PC-3 (cell line): ENCODE measurements at regions not wholly inside any gene's neighbourhood (a gene's known extent, or its start where the extent isn't known, plus 50 kb on each side); places are given as distances from the start of the nearest gene placed in this dataset.

Experiments
- EZH2phosphoT487 ChIP-seq: fragments of 300-600 bp; sonication (generic); IDR thresholded peaks from 2 replicates; pipeline ENCODE4 v1.6.1; 2018; ENCODE audit warnings: mild to moderate bottlenecking, antibody characterized with exemption, low read length, borderline replicate concordance
- TF ChIP-seq, protein P1 (sequence below): fragments of 300-600 bp; sonication (generic); conservative IDR thresholded peaks from 2 replicates; pipeline ENCODE4 v1.5.1; 2017; ENCODE audit warnings: antibody characterized with exemption, low read depth, mild to moderate bottlenecking, low read length

DNA sequence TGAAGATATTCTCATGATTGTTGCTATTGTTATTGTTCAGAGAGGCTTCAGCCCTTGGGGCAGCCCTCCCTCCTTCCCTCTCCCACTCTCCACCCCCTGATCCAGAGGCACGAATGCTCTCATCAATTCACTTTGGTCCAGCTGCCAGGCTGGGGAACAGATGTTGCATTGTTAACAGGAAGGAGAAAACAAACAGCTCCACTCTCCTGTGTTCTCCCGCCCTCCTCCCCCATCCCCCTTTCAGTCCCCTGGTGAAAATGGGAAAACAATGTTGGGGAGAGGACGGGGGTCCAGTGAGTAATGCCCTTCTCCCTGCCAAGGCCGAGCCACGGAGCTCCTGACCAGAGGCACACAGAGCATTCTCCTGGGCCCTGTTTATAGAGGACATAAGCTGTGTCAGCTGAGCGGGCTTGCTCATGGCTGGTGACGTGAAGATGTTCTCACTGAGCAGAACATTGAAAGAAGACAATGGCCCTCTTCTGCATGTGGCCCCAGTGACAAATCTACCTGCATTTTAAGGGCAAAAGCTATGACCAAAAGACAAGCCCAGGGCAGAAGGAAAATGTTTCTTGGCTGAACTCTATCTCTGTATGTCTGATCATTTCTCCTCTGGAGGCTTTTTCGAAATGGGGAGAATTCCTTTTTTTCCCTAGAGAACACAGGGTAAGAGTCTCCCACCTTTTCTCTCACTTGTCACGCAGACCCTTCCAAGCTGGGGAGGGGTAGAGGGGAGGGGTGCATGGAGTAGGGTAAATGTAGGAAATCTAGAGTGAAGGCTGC, 111.7 kb downstream of the GLUL start:
- TF ChIP-seq, protein P1, sequence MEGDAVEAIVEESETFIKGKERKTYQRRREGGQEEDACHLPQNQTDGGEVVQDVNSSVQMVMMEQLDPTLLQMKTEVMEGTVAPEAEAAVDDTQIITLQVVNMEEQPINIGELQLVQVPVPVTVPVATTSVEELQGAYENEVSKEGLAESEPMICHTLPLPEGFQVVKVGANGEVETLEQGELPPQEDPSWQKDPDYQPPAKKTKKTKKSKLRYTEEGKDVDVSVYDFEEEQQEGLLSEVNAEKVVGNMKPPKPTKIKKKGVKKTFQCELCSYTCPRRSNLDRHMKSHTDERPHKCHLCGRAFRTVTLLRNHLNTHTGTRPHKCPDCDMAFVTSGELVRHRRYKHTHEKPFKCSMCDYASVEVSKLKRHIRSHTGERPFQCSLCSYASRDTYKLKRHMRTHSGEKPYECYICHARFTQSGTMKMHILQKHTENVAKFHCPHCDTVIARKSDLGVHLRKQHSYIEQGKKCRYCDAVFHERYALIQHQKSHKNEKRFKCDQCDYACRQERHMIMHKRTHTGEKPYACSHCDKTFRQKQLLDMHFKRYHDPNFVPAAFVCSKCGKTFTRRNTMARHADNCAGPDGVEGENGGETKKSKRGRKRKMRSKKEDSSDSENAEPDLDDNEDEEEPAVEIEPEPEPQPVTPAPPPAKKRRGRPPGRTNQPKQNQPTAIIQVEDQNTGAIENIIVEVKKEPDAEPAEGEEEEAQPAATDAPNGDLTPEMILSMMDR = no peak
- no peak for TF ChIP-seq EZH2phosphoT487
